Keratinocyte (primary cell): ENCODE measurements at regions not wholly inside any gene's neighbourhood (a gene's known extent, or its start where the extent isn't known, plus 50 kb on each side); places are given as distances from the start of the nearest gene placed in this dataset.

Experiments
- DNase-seq: peaks from one replicate; pipeline ENCODE4 v3.0.0-alpha.2; 2011; ENCODE audit warnings: low read depth, missing footprints, low spot score
- FAIRE-seq: peaks from 2 replicates; lab custom pipeline; 2011; peaks lifted over from hg19 to GRCh38; lab: Jason Lieb, UNC
- H2AFZ ChIP-seq: 2 replicates; pipeline ENCODE4 v1.6.0; 2012; ENCODE audit warnings: low read length, control low read depth, inconsistent platforms; ENCODE audit not compliant: control insufficient read depth
- H3K27ac ChIP-seq: 2 replicates; pipeline ENCODE4 v1.5.1; 2011; ENCODE audit warnings: low read length; ENCODE audit not compliant: control insufficient read depth, insufficient read depth
- H3K27me3 ChIP-seq: 3 replicates; pipeline ENCODE4 v1.6.0; 2011; ENCODE audit warnings: low read length; ENCODE audit not compliant: control insufficient read depth, insufficient read depth; ENCODE audit errors: extremely low read depth
- H3K36me3 ChIP-seq, 2 experiments: 2 replicates in 1 of 2; 3 replicates in 1 of 2; pipeline ENCODE4 v1.5.1; 2011; ENCODE audit warnings: low read length in 2 of 2, mild to moderate bottlenecking in 1 of 2; ENCODE audit not compliant: control insufficient read depth in 2 of 2, insufficient read depth in 2 of 2; ENCODE audit errors: extremely low read depth in 1 of 2
- H3K4me1 ChIP-seq: 3 replicates; pipeline ENCODE4 v1.5.1; 2011; ENCODE audit warnings: low read length; ENCODE audit not compliant: control insufficient read depth, insufficient read depth; ENCODE audit errors: extremely low read depth
- H3K4me2 ChIP-seq: 3 replicates; pipeline ENCODE4 v1.6.0; 2011; ENCODE audit warnings: low read depth, low read length; ENCODE audit not compliant: control insufficient read depth, insufficient read depth; ENCODE audit errors: extremely low read depth
- H3K4me3 ChIP-seq, 3 experiments: fragments of 200-600 bp in 1 of 3; sonication (generic) in 1 of 3; 2 replicates in 2 of 3; 3 replicates in 1 of 3; pipeline ENCODE4 v1.5.1; 2011 to 2016; ENCODE audit warnings: low read length in 3 of 3, mild to moderate bottlenecking in 3 of 3, control low read depth in 2 of 3, inconsistent platforms in 1 of 3, low read depth in 1 of 3, mixed read lengths in 1 of 3, mixed run types in 1 of 3, moderate library complexity in 1 of 3; ENCODE audit not compliant: control insufficient read depth in 2 of 3, insufficient read depth in 2 of 3; ENCODE audit errors: extremely low read depth in 1 of 3
- H3K79me2 ChIP-seq: 2 replicates; pipeline ENCODE4 v1.6.0; 2012; ENCODE audit warnings: low read length; ENCODE audit not compliant: control insufficient read depth, insufficient read depth
- H3K9ac ChIP-seq: 3 replicates; pipeline ENCODE4 v1.6.0; 2011; ENCODE audit warnings: low read length; ENCODE audit not compliant: control insufficient read depth, insufficient read depth; ENCODE audit errors: extremely low read depth
- H3K9me1 ChIP-seq: 3 replicates; pipeline ENCODE4 v1.6.0; 2011; ENCODE audit warnings: low read length; ENCODE audit not compliant: control insufficient read depth, insufficient read depth; ENCODE audit errors: extremely low read depth
- H3K9me3 ChIP-seq: 2 replicates; pipeline ENCODE4 v1.5.1; 2012; ENCODE audit warnings: low read depth, low read length; ENCODE audit not compliant: control insufficient read depth
- H4K20me1 ChIP-seq: 3 replicates; pipeline ENCODE4 v1.6.0; 2011; ENCODE audit warnings: low read length; ENCODE audit not compliant: control insufficient read depth, insufficient read depth; ENCODE audit errors: extremely low read depth
- EZH2 ChIP-seq: IDR thresholded peaks from one replicate; pipeline ENCODE4 v1.6.1; 2012; ENCODE audit warnings: inconsistent platforms, mild to moderate bottlenecking, low read length, moderate library complexity
- dilution Hi-C: fragments of 300-500 bp; cut with MboI; formaldehyde crosslinking; loops from one replicate; pipeline ENCODE4 v1.7.0; 2020; ENCODE audit warnings: low sequenced_read_pairs; ENCODE audit not compliant: extremely low pct_ligation_motif_present
- TF ChIP-seq, protein P1 (sequence below), 3 experiments: IDR thresholded peaks in 1 of 3; conservative IDR thresholded peaks in 1 of 3; optimal IDR thresholded peaks in 1 of 3; 2 replicates in 2 of 3; 3 replicates in 1 of 3; pipeline versions ENCODE3 to v1.5.1; 2011; ENCODE audit warnings: low read length in 3 of 3, mild to moderate bottlenecking in 3 of 3, moderate library complexity in 2 of 3, control low read depth in 1 of 3, inconsistent platforms in 1 of 3; ENCODE audit not compliant: insufficient read depth in 2 of 3; ENCODE audit errors: extremely low read depth in 1 of 3

DNA sequence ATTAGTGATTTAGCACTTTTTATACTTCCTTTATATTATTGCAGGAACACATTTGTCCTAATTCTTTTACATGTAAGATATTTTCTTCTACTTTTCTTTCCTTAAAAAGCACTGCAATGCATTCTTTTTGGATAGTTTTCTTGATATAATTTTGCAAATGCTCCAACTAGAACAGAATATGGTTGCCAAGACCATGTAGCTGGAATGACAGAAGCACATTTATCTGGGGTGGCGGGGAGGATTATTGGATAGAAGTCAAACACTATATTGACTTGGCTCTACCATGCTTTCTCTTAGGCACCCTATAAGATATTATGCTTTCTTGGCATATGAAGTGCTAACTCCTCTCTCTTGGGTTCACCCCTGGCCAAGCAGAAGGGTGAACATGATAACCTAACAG, 983.5 kb downstream of the FAT4 start:
- Histone ChIP-seq H3K4me2 (no peak overlapping the region), H2AFZ (no peak overlapping the region), H3K79me2 (no peaks in the 10 kb centered on the region), H3K9me1 (no peaks in the 10 kb centered on the region), H3K36me3 (no peaks in the 10 kb centered on the region), H3K4me1 (no peaks in the 10 kb centered on the region), H3K27ac (no peak overlapping the region), H3K4me3 (no peak overlapping the region), H3K27me3 (no peaks in the 10 kb centered on the region), H4K20me1 (no peaks in the 10 kb centered on the region), H3K9ac (no peak overlapping the region), H3K9me3 (no peaks in the 10 kb centered on the region)
- FAIRE-seq: no peak
- no peak for DNase-seq
- dilution Hi-C loops: no loop called here
- TF ChIP-seq, protein P1, sequence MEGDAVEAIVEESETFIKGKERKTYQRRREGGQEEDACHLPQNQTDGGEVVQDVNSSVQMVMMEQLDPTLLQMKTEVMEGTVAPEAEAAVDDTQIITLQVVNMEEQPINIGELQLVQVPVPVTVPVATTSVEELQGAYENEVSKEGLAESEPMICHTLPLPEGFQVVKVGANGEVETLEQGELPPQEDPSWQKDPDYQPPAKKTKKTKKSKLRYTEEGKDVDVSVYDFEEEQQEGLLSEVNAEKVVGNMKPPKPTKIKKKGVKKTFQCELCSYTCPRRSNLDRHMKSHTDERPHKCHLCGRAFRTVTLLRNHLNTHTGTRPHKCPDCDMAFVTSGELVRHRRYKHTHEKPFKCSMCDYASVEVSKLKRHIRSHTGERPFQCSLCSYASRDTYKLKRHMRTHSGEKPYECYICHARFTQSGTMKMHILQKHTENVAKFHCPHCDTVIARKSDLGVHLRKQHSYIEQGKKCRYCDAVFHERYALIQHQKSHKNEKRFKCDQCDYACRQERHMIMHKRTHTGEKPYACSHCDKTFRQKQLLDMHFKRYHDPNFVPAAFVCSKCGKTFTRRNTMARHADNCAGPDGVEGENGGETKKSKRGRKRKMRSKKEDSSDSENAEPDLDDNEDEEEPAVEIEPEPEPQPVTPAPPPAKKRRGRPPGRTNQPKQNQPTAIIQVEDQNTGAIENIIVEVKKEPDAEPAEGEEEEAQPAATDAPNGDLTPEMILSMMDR (optimal IDR thresholded peaks at IDR 0.05 in 1 of 3, IDR thresholded peaks at IDR 0.05 in 1 of 3, conservative IDR thresholded peaks at IDR 0.05 in 1 of 3; ENCODE audit: extremely low read depth in 1 of 3, insufficient read depth in 2 of 3, low read length in 3 of 3): no peak
- no peak for TF ChIP-seq EZH2

DNA sequence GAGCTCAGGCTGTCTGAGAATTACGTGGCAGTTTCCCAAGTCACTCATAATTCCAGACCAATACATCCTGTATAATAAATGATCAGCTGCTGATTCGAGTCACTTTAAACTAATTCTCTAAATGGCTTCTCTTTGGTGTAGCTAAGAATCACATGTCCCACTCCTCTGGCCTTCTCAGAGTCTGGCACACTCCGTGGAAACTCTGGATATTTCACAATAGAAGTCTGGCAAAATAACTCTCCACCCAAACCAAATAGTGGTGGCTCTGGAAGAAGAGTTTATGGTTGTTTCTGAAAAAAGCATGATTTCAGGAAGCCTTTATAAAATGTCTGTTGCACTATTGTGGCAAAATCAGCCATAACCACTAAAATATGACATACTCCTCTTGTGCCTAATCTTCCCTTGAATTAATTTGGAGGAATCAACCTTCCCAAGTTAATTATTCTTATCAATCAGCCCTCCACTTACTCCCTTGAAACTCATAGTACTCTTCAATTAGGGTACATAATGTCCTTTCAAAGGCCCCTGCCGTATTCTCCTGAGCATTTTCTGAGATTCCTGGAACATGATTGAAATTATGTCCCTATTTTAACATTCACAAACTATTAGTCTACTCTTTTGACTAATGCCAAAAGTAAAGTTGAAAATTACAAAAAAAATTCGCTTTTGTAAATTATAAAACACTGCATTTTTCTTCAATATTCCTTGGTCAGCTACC, 991.6 kb downstream of the FAT4 start:
- H3K9me1 ChIP-seq: no peaks in the 10 kb centered on the region
- no peaks in the 10 kb centered on the region for H3K4me1 ChIP-seq
- H3K9ac ChIP-seq: no peak overlapping the region
- dilution Hi-C loops: no loop called here
- no peaks in the 10 kb centered on the region for H3K9me3 ChIP-seq
- DNase-seq (no peak), FAIRE-seq (no peak)
- H3K36me3 ChIP-seq: no peaks in the 10 kb centered on the region
- no peak overlapping the region for H2AFZ ChIP-seq
- H3K27ac ChIP-seq: no peak overlapping the region
- no peaks in the 10 kb centered on the region for H3K79me2 ChIP-seq
- no peaks in the 10 kb centered on the region for H3K27me3 ChIP-seq
- H4K20me1 ChIP-seq: no peaks in the 10 kb centered on the region
- no peak overlapping the region for H3K4me3 ChIP-seq
- H3K4me2 ChIP-seq: no peak overlapping the region
- no peak for TF ChIP-seq EZH2
- TF ChIP-seq, protein P1 (optimal IDR thresholded peaks at IDR 0.05 in 1 of 3, IDR thresholded peaks at IDR 0.05 in 1 of 3, conservative IDR thresholded peaks at IDR 0.05 in 1 of 3; ENCODE audit: extremely low read depth in 1 of 3, insufficient read depth in 2 of 3, low read length in 3 of 3): no peak
